HL-60 (cell line): ENCODE measurements at regions not wholly inside any gene's neighbourhood (a gene's known extent, or its start where the extent isn't known, plus 50 kb on each side); places are given as distances from the start of the nearest gene placed in this dataset.

Experiments used
- CTCF ChIP-seq: IDR thresholded peaks from one replicate; pipeline ENCODE4 v1.5.1; 2011; ENCODE audit warnings: low read length, control low read depth, inconsistent platforms; ENCODE audit not compliant: insufficient read depth
- GABPA ChIP-seq: IDR thresholded peaks from 2 replicates; pipeline ENCODE4 v1.6.1; 2012; ENCODE audit warnings: low read depth
- POLR2AphosphoS5 ChIP-seq: IDR thresholded peaks from 2 replicates; pipeline ENCODE4 v1.6.1; 2012; ENCODE audit warnings: low read depth

GRCh38 chr10:128470321-128470965, 344.2 kb upstream of the MKI67 start:
- TF ChIP-seq CTCF (no peak), POLR2AphosphoS5 (no peak), GABPA (no peak)
